ENCODE measurements at regions not wholly inside any gene's neighbourhood (a gene's known extent, or its start where the extent isn't known, plus 50 kb on each side); places are given as distances from the start of the nearest gene placed in this dataset.

- TF ChIP-seq FOXP2 (optimal IDR thresholded peaks at IDR 0.05; ENCODE audit: borderline replicate concordance, extremely low read depth, extremely low read length, insufficient read depth) (no peak), TAF1 (IDR thresholded peaks at IDR 0.05; ENCODE audit: borderline replicate concordance, insufficient read depth, low read length) (no peak), REST (IDR thresholded peaks at IDR 0.05; ENCODE audit: insufficient read depth in 1 of 2, low read depth in 2 of 2, low read length in 2 of 2) (no peak)
These were observed 686.8 kb upstream of the PIK3C3 start for GRCh38 chr18:41268271-41268670.

GRCh38 chr18:41266616-41267015, 688.4 kb upstream of the PIK3C3 start:
- no peak for TF ChIP-seq TAF1 (IDR thresholded peaks at IDR 0.05; ENCODE audit: borderline replicate concordance, insufficient read depth, low read length)
- no peak for TF ChIP-seq FOXP2 (optimal IDR thresholded peaks at IDR 0.05; ENCODE audit: borderline replicate concordance, extremely low read depth, extremely low read length, insufficient read depth)
- TF ChIP-seq REST (IDR thresholded peaks at IDR 0.05; ENCODE audit: insufficient read depth in 1 of 2, low read depth in 2 of 2, low read length in 2 of 2): no peak
- no peak for TF ChIP-seq SIN3A (IDR thresholded peaks at IDR 0.05; ENCODE audit: borderline replicate concordance, insufficient read depth, low read length)
- TF ChIP-seq POLR2AphosphoS5 (IDR thresholded peaks at IDR 0.05; ENCODE audit: low read depth, low read length): no peak

GRCh38 chr18:41266204-41266603, 688.8 kb upstream of the PIK3C3 start:
- TF ChIP-seq REST (IDR thresholded peaks at IDR 0.05; ENCODE audit: insufficient read depth in 1 of 2, low read depth in 2 of 2, low read length in 2 of 2): no peak

- TF ChIP-seq TAF1 (IDR thresholded peaks at IDR 0.05; ENCODE audit: borderline replicate concordance, insufficient read depth, low read length) (no peak), FOXP2 (optimal IDR thresholded peaks at IDR 0.05; ENCODE audit: borderline replicate concordance, extremely low read depth, extremely low read length, insufficient read depth) (no peak), SIN3A (IDR thresholded peaks at IDR 0.05; ENCODE audit: borderline replicate concordance, insufficient read depth, low read length) (no peak), REST (IDR thresholded peaks at IDR 0.05; ENCODE audit: insufficient read depth in 1 of 2, low read depth in 2 of 2, low read length in 2 of 2) (no peak), POLR2AphosphoS5 (IDR thresholded peaks at IDR 0.05; ENCODE audit: low read depth, low read length) (no peak)
These were observed 690.0 kb upstream of the PIK3C3 start for GRCh38 chr18:41265047-41265446.

GRCh38 chr18:41263956-41264355, 691.1 kb upstream of the PIK3C3 start:
- TF ChIP-seq SIN3A (IDR thresholded peaks at IDR 0.05; ENCODE audit: borderline replicate concordance, insufficient read depth, low read length): no peak
- no peak for TF ChIP-seq POLR2AphosphoS5 (IDR thresholded peaks at IDR 0.05; ENCODE audit: low read depth, low read length)
- no peak for TF ChIP-seq REST (IDR thresholded peaks at IDR 0.05; ENCODE audit: insufficient read depth in 1 of 2, low read depth in 2 of 2, low read length in 2 of 2)
- no peak for TF ChIP-seq TAF1 (IDR thresholded peaks at IDR 0.05; ENCODE audit: borderline replicate concordance, insufficient read depth, low read length)
- no peak for TF ChIP-seq FOXP2 (optimal IDR thresholded peaks at IDR 0.05; ENCODE audit: borderline replicate concordance, extremely low read depth, extremely low read length, insufficient read depth)

Measured in PFSK-1 (cell line).